GM18519 (cell line): ENCODE measurements at regions not wholly inside any gene's neighbourhood (a gene's known extent, or its start where the extent isn't known, plus 50 kb on each side); places are given as distances from the start of the nearest gene placed in this dataset.
"Not testable (repeated sequence)": the region's sequence is repeated elsewhere in the genome, so short reads cannot be mapped to it uniquely, and the experiment has no call there.

Experiments
- ATAC-seq: cut with Tn5 transposase; IDR thresholded peaks from one replicate; pipeline ENCODE4 v1.9.1; 2021; ENCODE audit warnings: mild to moderate bottlenecking, moderate library complexity; ENCODE audit not compliant: unreplicated experiment, low FRiP score

- ATAC-seq: not testable (repeated sequence)
These were observed 78.2 kb upstream of the RAB12 start for GRCh38 chr18:8531084-8531483.

DNA sequence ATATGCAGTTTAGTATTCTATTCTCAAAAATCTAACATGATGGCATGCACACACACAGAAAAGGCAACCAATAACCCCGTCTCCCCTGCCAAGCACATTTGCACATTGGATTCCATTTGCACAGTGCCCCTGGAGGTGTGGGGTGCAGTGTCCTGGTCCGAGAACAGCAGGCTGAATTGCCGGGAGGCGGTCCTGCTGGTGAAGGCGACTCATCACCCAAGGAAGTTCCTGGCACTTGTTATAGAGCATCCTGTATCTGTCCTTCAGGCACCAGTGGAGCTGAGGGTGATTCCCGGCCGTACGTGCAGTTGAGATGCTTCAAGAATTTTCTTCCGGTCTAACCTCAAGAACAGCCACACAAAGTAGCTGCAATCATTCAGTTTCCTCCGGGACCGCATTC, 73.0 kb upstream of the RAB12 start:
- ATAC-seq: no peak

DNA sequence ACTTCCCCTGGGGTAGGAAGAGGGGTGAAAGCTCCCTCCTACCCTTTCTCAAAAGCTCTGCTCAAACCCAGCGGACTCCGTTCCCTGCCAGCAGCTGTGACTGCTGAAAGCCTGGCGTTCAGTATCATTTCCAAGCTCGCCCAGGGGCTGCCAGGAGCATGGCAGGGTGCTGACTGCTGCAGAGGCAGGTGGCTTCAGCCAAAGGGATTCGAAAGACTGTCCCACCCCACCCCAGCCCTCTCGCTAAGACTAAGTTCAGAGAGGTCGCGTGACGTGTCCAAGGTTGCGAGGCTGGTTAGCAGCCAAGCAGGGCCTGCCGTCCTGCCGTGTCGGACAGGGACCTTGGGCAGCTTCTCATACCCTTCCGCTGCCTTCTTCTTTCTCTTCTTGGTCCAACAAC, 72.3 kb upstream of the RAB12 start:
- ATAC-seq: no peak

DNA sequence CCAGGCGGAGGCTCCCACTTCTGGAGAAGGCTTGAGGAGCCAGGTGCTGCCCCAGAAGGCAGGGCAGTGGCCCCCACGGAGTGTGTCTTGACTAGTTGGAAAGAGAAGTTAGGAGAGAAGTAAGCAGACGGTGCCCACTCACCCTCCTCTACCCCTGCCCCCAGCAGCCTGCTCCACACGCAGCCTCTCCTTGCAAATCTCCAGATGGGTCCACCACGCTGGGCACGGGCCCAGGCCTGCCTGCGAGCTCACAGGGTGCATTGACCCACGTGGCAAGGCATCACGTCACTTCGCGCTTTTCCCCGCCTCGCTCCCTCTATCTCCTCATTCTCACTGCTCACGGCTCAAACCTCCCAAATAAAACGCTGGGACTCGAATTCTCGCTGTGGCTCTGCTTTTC, 71.8 kb upstream of the RAB12 start:
- no peak for ATAC-seq

DNA sequence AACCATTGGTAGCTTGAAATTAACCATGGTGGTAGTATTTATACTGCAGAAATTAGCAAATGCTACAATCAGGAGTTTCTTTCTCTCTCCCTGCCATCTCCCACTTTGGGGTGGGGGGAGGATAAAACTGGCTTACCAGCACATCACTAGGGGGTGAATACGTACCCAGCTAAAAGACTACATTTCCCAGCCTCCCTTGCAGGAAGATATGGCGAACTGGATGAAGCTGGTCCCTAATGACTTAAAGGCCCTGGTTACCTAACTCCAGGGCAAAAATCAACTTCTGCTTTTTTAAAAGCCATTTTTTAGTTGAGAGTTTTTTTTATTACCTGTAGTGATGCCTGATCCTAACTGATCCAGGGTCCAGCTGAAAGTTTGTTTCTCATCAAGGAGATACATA, 70.3 kb upstream of the RAB12 start:
- ATAC-seq: no peak

GRCh38 chr18:8546677-8547076, 62.6 kb upstream of the RAB12 start:
- no peak for ATAC-seq

GRCh38 chr18:8548186-8548585, 61.1 kb upstream of the RAB12 start:
- ATAC-seq: no peak

DNA sequence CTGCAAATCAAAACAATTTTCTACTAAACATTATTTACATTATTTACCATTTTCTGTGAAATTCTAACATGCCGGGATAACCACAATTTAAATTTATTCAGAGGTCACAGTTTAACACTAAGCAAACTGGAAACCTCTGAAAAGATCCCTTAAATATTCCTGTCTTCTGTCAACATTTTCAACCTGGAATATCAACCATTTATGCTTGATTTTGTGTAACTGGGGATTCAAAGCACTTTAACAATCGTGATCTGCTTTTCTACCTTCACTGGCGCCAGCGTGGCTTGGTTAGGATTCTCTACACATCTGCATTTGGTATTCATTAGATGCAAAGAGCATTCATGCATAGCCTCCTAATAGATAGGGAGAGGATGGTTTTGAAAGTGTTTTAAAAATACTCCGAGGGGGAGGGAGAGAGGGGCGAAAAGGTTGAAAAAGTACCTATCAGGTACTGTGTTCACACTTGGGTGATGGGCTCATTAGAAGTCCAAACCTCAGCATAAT, 59.9 kb upstream of the RAB12 start:
- ATAC-seq: no peak

GRCh38 chr18:8552151-8552550, 57.1 kb upstream of the RAB12 start:
- no peak for ATAC-seq

GRCh38 chr18:8554354-8554753, 54.9 kb upstream of the RAB12 start:
- no peak for ATAC-seq

DNA sequence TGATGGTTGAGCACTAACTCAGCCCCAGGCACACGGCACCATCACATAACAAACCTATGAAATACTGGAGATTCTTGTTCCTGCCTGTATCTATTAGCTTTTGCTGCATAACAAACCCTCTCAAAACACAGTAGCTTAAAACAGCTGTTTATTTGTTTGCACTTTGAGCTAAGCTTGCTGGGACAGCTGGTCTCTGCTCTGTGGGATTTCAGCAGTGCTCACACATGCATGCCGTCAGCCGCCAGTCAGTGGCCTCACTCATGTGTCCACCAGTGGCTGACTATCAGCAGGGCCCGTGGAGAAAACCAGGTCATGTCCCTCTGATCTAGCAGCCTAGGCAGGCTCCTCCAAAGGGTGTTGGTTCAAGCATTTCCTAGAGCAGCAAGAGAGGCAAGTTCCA, 52.8 kb upstream of the RAB12 start:
- ATAC-seq: no peak
